WTC11 (cell line): ENCODE measurements at regions not wholly inside any gene's neighbourhood (a gene's known extent, or its start where the extent isn't known, plus 50 kb on each side); places are given as distances from the start of the nearest gene placed in this dataset.

Source experiments
- E2F5 ChIP-seq: sonication (generic); formaldehyde crosslinking; IDR thresholded peaks from 2 replicates; pipeline ENCODE4 v1.8.1; 2022; ENCODE audit warnings: mild to moderate bottlenecking, moderate library complexity, missing genetic modification reagents
- ESRRA ChIP-seq: sonication (generic); formaldehyde crosslinking; IDR thresholded peaks from 2 replicates; pipeline ENCODE4 v1.8.1; 2022; ENCODE audit warnings: mild to moderate bottlenecking, missing genetic modification reagents, borderline replicate concordance
- FOXP4 ChIP-seq: sonication (generic); formaldehyde crosslinking; IDR thresholded peaks from 2 replicates; pipeline ENCODE4 v1.8.0; 2022; ENCODE audit warnings: mild to moderate bottlenecking, missing genetic modification reagents
- TEAD4 ChIP-seq: sonication (generic); formaldehyde crosslinking; IDR thresholded peaks from 2 replicates; pipeline ENCODE4 v1.8.0; 2022; ENCODE audit warnings: mild to moderate bottlenecking, missing genetic modification reagents
- USF1 ChIP-seq: sonication (generic); formaldehyde crosslinking; IDR thresholded peaks from 2 replicates; pipeline ENCODE4 v1.8.0; 2022; ENCODE audit warnings: mild to moderate bottlenecking, missing genetic modification reagents
- TF ChIP-seq, protein P1 (sequence below): sonication (generic); formaldehyde crosslinking; IDR thresholded peaks from 2 replicates; pipeline ENCODE4 v1.8.0; 2023; ENCODE audit warnings: missing genetic modification reagents
- TF ChIP-seq, protein P2 (sequence below): fragments of 250-450 bp; sonication (Bioruptor Pico); conservative IDR thresholded peaks from 2 replicates; pipeline ENCODE4 v1.9.0; 2021; ENCODE audit warnings: mild to moderate bottlenecking
- TF ChIP-seq, protein P3 (sequence below): sonication (generic); formaldehyde crosslinking; conservative IDR thresholded peaks from 2 replicates; pipeline ENCODE4 v1.8.1; 2022; ENCODE audit warnings: mild to moderate bottlenecking, missing genetic modification reagents

GRCh38 chr3:152720951-152721718 is 113.8 kb upstream of the P2RY1 start:
- TF ChIP-seq, protein P1, sequence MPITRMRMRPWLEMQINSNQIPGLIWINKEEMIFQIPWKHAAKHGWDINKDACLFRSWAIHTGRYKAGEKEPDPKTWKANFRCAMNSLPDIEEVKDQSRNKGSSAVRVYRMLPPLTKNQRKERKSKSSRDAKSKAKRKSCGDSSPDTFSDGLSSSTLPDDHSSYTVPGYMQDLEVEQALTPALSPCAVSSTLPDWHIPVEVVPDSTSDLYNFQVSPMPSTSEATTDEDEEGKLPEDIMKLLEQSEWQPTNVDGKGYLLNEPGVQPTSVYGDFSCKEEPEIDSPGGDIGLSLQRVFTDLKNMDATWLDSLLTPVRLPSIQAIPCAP (CRISPR knock-in tag), result no peak
- no peak for TF ChIP-seq USF1 (CRISPR knock-in tag)
- TF ChIP-seq, protein P2, sequence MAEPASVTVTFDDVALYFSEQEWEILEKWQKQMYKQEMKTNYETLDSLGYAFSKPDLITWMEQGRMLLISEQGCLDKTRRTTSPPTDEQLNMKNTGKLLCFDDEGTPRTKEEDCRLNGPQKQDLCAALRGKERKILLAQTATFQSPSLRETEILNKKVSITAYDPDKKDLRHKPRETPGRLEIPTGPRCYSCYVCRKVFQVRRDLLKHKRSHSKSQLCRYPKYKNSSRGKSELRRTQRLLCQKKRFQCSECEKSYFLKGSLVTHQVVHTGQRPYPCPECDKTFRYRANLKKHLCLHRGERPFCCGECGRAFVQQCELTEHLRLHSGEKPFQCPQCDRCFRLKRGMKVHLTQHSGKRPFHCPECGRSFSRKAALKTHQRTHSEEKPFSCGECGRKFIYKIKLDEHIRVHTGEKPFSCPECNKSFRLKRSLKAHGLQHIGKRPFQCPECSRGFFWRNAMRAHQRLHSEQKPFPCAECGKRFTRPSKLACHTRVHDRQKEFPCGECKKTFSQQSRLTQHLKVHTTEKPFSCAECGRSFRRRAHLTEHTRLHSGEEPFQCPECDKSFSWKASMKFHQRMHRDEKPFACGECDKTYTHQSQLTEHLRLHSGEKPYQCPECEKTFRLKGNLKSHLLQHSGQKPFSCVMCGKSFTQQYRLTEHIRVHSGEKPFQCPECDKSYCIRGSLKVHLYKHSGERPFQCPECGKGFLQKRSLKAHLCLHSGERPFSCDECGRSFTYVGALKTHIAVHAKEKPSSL (CRISPR knock-in tag), result no peak
- TF ChIP-seq, protein P3, sequence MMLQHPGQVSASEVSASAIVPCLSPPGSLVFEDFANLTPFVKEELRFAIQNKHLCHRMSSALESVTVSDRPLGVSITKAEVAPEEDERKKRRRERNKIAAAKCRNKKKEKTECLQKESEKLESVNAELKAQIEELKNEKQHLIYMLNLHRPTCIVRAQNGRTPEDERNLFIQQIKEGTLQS (CRISPR knock-in tag), result no peak
- no peak for TF ChIP-seq E2F5 (CRISPR knock-in tag)
- TF ChIP-seq TEAD4, result no peak
- TF ChIP-seq ESRRA (CRISPR knock-in tag), result no peak
- no peak for TF ChIP-seq FOXP4
